Stimulated activated CD8-positive, alpha-beta memory T cell treated with anti-CD3 and anti-CD28 coated beads, Interleukin-4, amount 100 ng/mL, for 48 hours (primary cell): ENCODE measurements at regions not wholly inside any gene's neighbourhood (a gene's known extent, or its start where the extent isn't known, plus 50 kb on each side); places are given as distances from the start of the nearest gene placed in this dataset.
"Not testable (repeated sequence)": the region's sequence is repeated elsewhere in the genome, so short reads cannot be mapped to it uniquely, and the experiment has no call there.

Source experiments
- DNase-seq: peaks from one replicate; pipeline ENCODE4 v3.0.0-alpha.2; 2020

DNA sequence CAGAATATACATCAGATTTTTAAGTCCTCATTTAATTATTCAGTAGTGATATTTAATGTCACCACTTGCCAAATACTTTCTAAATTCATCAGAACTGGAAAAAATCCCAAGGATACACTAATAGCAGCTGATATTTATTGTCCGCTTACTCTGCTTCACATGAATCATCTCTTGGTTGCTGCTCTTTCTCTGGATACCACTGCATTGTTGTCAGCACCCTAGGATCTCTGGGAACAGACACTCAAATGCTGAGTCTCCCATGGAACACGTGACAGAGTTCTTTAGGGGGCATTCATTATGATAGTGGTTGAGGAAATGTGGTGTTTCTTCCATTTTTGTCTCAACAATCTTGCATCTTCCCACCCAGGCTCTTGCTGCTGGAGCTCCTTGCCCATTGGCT, 318.0 kb downstream of the RFPL4B start:
- DNase-seq, result no peak

DNA sequence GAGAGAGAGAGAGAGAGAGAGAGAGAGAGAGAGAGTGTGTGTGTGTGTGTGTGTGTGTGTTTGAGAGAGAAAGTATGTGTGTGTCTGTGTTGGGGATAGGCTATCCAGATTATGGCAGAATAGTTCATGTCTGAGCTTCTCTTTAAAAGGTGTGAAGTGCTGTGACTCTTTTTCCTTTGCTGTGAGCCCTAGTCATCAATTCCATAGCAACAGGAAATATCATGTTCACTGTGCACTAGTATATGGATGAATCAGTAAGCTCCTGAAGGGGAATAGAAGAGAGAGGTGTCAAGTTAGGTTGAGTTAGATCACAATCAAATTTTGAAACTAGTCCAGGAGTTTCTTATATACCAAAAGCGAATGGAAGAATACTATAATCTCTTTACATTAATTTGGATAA, 318.7 kb downstream of the RFPL4B start:
- DNase-seq, result no peak

DNA sequence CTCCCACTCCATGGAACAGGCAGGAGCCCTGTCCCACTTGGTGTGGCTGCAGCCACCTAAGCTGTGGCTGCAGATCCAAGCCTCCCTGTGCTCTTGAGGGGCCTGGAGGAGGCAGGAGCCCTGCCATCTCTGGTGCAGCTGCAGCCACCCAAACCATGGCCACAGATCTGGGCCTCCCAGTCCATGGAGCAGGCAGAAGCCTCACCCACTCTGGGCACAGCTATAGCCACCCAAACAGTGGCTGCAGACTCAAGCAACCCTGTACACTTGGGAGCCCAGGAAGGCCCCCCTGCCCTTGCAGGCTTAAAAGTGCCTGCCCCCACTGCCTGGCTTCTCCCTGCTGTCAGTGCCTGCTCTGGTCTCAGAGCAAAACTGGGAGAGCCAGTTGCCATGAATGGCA, 320.3 kb downstream of the RFPL4B start:
- no peak for DNase-seq

DNA sequence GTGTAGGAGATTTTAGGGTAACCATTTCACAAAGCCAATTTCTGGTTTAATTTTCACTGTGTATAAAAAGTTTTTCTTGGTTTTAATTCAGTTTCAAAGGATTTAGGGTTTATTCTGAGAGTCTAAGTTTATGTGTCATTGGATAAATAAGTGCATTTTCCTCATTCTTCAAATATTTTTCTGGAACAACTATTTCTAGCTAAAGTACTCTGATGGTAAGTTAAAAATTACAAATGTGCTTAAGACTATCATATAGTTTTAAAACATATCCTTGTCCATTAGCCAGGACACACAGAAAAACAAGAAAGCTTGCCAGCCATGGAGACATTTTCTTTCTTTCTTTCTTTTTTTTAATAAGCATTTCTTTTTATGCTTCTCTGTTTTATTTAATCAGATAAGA, 333.0 kb downstream of the RFPL4B start:
- DNase-seq, result no peak

DNA sequence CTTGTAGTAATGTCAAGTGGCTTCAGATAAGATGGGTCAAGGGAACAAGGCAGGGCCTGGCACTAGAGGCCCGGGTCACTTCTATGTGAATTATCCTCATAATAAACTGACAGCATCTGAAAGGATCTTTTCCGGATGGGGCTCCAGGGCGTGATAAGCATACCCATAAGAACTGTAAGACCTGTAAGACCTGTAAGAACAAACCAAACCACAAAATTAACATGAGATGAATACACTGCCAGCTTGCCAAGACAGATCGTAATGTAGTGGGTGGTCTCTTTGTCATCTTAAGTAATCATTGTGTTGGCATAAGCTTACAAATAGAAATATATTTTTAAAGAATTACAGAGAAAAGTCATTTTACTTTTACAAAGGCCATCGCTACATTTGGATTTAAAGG, 334.9 kb downstream of the RFPL4B start:
- no peak for DNase-seq

DNA sequence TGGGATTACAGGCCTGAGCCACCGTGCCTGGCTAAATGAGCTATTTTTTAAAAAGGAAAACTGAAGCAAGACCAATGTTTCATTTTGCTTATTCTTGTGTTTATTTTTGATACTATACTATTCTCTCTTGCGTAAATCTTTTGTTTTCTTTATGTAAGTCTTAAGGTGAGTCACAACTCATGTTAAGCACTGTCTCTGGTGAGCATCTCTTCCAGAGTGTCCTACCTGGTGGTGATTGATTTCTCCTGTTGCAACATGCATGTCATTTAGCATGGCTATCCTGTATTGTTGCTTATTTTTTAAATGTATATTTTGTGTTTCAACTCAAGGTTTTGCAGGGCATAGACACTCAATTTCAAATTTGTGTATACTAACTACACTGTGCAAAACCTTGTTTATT, 336.0 kb downstream of the RFPL4B start:
- DNase-seq, result no peak

DNA sequence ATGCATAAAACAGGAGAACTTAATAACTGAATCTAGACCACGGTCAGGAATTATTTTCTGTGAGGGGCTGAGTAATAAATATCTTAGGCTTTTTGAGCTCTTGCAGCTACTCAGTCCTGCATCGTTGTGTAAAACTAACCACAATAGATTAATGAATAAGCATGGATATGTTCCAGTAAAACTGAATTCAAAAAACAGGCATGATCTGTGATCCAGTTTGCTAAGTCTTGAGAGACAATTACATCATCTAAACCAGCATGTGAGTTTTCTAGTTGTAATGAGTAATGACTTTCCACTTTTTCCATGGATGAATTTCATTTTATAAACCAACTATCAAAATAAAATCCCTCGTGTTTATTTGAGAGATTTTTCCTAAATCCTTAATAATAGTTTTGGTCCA, 336.8 kb downstream of the RFPL4B start:
- DNase-seq, result no peak

DNA sequence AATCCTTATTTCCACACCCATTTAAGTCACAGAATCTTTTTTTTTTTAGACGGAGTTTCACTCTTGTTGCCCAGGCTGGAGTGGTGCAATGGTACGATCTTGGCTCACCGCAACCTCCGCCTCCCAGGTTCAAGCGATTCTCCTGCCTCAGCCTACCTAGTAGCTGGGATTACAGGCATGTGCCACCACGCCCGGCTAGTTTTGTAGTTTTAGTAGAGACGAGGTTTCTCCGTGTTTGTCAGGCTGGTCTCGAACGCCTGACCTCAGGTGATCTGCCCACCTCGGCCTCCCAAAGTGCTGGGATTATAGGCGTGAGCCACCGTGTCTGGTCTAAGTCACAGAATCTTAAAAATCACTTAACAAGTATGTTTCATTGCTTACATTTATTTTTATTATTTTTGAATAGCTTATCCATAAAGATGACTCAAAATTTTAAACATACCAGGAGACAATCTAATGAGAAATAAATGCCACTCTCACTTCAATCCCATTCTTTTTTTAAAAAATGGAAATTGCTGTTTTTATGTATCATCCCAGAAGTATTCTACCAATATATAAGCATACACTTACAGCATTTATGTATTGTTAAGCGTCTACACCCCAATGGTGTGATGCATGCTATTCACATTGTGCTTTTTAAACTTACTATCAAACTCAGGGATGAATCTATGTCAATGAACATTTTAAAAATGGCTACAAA, 338.5 kb downstream of the RFPL4B start:
- DNase-seq, result not testable (repeated sequence)

DNA sequence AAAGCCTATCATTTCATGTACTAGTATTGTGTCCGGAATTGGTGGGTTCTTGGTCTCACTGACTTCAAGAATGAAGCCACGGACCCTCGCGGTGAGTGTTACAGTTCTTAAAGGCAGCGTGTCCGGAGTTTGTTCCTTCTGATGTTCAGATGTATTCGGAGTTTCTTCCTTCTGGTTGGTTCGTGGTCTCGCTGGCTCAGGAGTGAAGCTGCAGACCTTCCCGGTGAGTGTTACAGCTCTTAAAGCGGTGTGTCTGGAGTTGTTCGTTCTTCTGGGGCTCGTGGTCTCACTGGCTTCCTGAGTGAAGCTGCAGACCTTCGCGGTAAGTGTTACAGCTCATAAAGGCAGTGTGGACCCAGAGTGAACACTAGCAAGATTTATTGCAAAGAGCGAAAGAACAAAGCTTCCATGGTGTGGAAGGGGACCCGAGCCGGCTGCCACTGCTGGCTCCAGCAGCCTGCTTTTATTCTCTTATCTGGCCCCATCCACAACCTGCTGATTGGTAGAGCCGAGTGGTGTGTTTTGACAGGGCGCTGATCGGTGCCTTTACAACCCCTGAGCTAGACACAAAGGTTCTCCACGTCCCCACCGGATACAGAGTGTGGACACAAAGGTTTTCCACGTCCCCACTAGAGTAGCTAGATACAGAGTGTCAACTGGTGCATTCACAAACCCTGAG, 341.5 kb downstream of the RFPL4B start:
- DNase-seq, result not testable (repeated sequence)

DNA sequence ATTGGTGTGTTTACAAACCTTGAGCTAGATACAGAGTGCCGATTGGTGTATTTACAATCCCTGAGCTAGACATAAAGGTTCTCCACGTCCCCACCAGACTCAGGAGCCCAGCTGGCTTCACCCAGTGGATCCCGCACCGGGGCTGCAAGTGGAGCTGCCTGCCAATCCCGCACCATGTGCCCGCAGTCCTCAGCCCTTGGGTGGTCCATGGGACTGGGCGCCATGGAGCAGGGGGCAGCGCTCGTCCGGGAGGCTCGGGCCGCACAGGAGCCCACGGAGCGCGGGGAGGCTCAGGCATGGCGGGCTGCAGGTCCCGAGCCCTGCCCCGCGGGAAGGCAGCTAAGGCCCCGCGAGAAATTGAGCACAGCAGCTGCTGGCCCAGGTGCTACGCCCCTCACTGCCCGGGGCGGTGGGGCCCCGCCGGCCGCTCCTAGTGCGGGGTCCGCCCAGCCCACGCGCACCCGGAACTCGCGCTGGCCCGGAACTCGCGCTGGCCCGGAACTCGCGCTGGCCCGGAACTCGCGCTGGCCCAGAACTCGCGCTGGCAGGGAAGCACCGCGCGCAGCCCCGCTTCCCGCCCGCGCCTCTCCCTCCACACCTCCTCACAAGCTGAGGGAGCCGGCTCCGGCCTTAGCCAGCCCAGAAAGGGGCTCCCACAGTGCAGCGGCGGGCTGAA, 342.2 kb downstream of the RFPL4B start:
- not testable (repeated sequence) for DNase-seq

DNA sequence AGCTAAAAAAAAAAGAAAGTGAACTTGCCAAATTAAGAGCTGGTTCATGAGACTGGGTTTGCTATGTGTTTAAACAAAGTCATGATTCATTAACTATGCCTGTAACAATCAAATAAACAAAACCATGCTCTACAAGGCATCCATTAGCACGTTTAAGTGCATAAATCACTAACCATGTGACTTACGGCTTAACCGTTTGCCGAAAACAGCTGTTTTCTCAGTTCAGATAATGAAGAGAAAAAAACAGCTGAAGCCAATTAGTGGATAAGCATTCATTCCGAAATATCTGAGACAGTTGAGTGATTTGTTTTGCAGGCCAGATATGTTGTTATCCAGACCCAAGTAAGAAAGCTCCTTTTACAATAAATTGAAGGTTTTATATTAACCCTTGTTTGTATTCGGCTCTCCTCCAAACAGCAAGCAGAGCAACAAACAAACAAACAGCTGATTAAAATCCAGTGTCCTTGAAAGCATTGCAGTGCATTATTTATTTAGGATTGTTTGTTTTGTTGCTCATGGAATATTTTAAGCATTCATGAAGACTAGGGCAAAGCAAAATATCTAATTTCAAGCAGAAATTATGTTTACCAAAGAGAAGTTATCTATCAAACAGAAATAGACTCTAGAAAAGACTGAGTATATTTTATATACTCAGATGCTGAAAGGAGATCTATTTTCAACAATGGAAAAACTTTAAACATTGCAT, 343.5 kb downstream of the RFPL4B start:
- DNase-seq, result no peak

DNA sequence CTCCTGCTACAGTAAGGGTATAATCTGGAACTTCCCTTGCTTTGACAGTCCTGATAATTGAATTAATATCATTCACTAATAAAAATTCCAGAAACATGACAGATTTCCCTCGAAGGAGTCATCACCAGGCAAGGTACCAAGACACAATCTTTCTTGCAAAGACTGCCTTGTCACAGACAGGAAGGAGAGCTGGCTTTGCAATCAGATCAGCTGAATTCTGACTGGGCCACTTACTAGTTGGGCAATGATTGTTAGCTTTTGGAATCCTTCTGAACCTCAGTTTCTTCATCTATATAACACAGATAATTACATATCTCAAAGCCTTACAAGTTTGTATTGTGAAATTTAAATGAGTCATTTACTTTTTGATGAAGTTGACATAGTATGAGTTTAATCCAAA, 344.2 kb downstream of the RFPL4B start:
- DNase-seq, result no peak

DNA sequence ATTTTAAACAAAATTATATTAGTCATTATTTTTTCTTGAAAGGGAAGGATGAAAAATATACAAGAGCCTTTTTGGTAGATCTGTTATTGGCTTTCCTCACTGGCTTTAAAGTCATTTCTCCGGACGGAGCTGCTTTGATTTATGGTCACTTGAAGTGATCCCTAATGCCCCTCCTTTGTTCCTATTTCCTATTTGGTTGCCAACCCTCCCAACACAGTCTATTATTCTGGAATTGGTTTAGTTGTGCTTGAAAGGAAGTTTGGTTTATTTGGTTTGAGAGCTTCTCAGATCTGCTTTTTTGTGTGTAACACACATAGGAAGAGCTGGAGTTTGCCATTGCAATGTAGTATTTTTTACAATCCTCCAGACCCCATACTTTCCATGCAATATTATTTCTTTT, 347.9 kb downstream of the RFPL4B start:
- no peak for DNase-seq

DNA sequence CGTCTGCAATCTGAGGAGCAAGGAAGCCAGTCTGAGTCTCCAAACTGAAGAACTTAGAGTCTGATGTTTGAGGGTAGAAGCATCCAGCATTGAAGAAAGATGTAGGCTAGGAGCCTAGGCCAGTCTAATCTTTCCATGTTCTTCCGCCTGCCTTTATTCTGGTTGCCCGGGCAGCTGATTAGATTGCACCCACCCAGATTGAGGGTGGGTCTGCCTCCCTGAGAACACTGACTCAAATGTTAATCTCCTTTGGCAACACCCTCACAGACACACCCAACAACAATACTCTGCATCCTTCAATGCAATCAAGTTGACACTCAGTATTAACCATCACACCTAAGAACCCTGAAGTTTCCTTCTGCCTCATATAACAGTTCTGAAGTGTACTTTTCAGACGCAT, 350.1 kb downstream of the RFPL4B start:
- no peak for DNase-seq

DNA sequence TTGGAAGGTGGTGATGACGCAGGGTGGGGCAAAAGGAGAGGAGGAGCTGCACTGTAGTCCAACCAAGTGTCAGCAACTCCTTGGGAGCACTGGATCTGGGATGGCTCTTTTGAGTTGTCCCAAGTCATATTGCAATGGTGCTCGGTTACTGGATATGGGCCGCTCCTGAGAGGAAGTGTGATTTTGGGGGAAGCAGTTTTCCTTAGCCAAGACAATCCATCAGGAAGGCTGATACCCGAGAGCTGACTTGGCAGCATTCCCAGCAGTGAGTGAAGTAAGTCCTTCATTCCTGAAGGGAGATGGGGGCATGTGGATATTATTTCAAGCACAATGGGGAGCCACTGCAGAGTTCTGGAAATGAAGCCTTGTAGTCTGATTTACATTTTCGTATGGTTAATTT, 354.1 kb downstream of the RFPL4B start:
- no peak for DNase-seq

DNA sequence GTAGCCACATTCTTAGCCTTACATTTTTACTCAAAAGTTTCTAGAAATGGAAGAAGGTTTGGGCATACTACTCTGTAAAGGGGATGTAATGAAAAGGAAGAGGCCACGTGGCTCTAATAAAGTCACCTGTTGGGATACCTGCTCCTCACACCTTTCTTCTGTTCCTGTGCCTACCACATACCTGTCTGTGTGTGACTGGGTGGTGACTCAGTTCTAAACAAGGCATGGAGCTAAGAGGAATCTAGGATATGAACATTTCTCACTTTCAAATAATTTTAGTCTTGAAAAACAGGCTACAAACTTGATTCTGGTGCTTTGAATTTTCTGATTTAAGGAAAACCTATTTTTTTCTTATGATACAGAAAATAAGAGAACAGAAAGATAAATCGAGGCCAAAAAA, 363.6 kb downstream of the RFPL4B start:
- DNase-seq, result no peak

DNA sequence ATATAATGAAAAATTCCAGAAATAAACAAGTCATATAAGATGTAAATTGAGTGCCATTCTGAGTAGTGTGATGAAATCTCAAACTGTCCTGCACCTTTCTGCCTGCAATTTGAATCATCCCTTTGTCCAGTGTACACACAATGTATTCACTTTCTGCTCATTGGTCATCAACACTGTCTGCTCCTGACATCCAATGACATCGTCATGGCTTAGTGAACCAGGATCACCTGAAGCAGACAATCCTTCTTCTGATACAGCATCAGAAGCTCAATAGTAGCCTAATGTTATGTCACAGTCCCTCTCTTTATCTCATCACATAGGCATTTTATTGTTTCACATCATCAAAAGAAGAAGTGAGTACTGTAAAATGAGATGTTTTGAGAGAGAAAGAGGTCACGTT, 366.3 kb downstream of the RFPL4B start:
- no peak for DNase-seq

DNA sequence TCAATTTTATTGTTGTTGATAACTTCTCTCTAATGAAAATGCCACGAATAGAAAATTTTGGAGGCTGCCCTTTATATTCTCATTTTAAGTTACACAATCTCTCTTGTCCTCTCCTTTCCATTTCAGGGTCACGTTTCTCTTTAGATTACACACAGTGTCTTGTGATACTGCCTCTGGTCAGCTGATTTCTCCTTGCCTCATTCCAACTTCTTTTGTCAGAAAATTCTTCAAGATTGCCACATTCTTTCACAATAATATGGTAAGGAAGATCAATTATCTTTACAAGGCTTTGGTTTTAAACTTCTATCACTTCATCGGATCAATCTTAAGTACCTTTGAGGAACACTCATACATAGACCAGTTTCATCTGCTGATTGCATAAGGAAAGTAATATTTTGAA, 370.3 kb downstream of the RFPL4B start:
- DNase-seq, result no peak

DNA sequence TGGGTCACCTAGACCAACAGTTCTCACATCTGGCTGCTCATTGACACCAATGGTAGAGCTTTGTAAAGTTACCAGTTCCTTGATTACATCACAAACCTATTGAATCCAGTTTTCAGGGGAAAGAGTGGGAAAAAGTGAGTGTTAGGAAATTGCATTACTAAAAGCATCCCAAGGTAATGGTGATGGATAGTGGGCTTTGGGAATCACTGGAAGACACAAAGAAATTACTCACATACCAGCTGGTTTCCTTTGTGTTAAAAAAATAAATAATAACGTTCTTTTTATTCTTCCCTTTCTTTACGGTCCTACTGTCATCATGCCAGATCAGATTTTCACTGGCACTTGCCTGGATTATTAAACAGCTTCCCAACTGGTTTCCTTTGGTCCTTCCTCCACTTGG, 370.7 kb downstream of the RFPL4B start:
- DNase-seq, result no peak

DNA sequence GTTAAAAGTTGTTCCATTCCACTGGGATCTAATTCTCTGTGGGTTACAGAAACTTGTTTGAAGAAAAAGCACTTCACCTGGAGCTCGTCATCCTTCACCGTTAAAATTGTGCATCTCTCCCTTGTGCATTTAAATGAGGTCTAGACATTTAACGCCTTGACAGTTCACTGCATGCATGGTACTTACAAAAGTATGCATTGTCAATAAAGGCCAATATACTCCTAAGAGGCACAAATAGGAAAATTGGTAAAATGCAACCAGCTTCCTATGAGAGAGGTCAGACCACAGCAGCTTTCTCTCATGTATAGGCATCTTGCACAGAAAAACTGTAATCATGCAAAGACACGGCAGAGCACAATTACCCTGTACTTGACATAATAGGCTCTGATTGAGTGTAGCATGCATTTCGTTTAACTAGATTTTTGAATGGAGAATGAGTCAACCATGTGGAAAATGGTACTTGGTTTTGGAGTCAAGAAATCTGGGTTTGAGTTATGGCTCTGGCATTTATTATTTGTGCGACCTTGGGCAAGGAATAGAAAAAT, 378.5 kb downstream of the RFPL4B start:
- no peak for DNase-seq

DNA sequence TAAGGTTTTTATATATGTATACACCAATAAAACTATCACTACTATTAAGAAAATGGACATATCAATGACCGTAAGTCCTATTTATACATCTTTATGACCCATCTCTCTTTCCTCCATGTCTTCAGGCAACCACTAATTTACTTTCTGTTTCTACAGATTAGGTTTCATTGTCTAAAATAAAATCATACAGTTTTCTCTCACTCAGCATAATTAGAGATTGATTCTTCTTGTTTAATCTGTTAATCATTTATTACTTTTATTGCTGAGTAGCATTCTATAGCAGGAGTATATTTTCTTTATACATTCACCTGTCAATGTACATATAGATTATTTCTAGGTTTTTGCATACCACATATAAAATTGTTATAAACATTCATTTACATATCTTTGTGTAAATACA, 388.0 kb downstream of the RFPL4B start:
- DNase-seq, result no peak

DNA sequence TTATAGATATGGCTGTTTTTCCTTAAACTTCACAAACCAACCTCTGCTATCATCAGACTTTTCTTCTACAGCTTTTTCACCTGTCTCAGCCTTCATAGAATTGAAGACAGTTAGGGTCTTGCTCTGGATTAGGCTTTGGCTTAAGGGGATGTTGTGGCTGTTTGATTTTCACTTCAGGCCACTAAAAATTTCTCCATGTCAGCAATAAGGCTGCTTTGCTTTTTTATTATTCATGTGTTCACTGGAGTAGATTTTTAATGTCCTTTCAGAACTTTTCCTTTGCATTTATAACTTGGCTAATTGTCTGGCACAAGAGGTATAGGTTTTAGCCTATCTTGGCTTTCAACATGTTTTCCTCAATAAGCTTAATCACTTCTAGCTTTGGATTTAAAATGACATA, 392.6 kb downstream of the RFPL4B start:
- no peak for DNase-seq

DNA sequence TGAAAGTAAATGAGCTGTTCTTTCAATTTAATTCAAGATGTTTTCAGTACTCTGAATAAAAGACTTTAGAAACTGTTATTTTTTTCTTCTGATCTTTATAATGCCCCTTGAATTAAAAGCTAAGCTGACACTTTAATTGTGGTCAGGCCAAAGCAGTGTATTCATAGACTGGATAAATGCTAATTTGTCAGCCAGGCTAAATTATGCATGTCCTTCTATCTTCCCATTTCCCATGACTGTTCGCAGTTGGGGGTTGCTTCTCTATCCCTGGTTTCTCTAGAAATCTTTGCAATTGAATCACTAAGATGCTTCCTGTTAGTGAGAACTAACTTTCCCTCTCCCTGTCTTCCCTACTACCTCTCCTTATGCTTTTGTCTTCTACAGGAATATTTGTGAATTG, 396.2 kb downstream of the RFPL4B start:
- DNase-seq, result no peak

DNA sequence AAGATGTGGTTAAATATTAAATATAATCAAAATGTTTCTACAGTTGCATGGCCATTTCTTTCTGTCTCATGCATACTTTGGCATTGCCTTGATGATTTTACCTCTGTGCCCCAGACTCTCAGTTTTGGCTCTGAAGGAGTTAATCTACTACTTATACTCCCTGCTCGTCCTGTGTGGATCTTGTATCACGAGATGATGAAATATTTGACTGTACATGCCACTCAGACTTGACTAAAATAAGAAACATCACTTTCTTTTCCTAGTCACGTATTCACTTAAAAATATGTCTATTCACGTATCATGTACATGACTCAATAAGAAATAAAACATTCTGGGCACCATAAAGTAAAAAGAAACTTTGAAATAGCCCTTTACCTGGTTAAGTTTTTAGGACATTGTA, 397.7 kb downstream of the RFPL4B start:
- DNase-seq, result no peak
